ENCODE measurements at regions not wholly inside any gene's neighbourhood (a gene's known extent, or its start where the extent isn't known, plus 50 kb on each side); places are given as distances from the start of the nearest gene placed in this dataset.

DNA sequence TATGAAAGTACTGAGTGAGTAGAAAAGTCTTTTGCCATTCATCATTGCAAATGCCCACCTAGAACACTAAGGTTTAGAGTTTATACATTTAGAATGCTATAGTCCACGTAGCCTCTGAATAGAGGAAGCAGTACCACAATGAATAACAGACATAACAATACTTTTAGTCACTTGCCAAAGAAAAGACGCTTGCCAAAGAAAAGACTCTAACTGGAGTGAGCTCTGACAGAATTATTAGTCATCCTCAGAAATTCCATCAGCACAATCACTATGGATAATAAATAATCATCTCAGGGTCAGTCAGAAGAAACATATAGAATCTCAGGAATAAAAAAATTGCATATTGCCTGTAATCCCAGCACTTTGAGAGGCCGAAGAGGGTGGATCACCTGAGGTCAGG, 168.5 kb upstream of the TARS1 start:
- peak; percentile 94 for DNase-seq (ENCODE audit: low read depth)
- no peak overlapping the region for H3K4me3 ChIP-seq (ENCODE audit: control insufficient read depth, low read depth, low read length)
- TF ChIP-seq, protein P1, sequence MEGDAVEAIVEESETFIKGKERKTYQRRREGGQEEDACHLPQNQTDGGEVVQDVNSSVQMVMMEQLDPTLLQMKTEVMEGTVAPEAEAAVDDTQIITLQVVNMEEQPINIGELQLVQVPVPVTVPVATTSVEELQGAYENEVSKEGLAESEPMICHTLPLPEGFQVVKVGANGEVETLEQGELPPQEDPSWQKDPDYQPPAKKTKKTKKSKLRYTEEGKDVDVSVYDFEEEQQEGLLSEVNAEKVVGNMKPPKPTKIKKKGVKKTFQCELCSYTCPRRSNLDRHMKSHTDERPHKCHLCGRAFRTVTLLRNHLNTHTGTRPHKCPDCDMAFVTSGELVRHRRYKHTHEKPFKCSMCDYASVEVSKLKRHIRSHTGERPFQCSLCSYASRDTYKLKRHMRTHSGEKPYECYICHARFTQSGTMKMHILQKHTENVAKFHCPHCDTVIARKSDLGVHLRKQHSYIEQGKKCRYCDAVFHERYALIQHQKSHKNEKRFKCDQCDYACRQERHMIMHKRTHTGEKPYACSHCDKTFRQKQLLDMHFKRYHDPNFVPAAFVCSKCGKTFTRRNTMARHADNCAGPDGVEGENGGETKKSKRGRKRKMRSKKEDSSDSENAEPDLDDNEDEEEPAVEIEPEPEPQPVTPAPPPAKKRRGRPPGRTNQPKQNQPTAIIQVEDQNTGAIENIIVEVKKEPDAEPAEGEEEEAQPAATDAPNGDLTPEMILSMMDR (conservative IDR thresholded peaks at IDR 0.05; ENCODE audit: control insufficient read depth, insufficient read depth, low read depth, low read length): no peak

- no peak overlapping the region for H3K4me3 ChIP-seq (ENCODE audit: control insufficient read depth, low read depth, low read length)
- DNase-seq (ENCODE audit: low read depth): no peak
- TF ChIP-seq, protein P1 (conservative IDR thresholded peaks at IDR 0.05; ENCODE audit: control insufficient read depth, insufficient read depth, low read depth, low read length): no peak
Measured at GRCh38 chr5:33273985-33274384, 166.8 kb upstream of the TARS1 start.

GRCh38 chr5:33275391-33275790, 165.4 kb upstream of the TARS1 start:
- DNase-seq (ENCODE audit: low read depth): no peak
- TF ChIP-seq, protein P1 (conservative IDR thresholded peaks at IDR 0.05; ENCODE audit: control insufficient read depth, insufficient read depth, low read depth, low read length): no peak
- H3K4me3 ChIP-seq (ENCODE audit: control insufficient read depth, low read depth, low read length): no peak overlapping the region

DNA sequence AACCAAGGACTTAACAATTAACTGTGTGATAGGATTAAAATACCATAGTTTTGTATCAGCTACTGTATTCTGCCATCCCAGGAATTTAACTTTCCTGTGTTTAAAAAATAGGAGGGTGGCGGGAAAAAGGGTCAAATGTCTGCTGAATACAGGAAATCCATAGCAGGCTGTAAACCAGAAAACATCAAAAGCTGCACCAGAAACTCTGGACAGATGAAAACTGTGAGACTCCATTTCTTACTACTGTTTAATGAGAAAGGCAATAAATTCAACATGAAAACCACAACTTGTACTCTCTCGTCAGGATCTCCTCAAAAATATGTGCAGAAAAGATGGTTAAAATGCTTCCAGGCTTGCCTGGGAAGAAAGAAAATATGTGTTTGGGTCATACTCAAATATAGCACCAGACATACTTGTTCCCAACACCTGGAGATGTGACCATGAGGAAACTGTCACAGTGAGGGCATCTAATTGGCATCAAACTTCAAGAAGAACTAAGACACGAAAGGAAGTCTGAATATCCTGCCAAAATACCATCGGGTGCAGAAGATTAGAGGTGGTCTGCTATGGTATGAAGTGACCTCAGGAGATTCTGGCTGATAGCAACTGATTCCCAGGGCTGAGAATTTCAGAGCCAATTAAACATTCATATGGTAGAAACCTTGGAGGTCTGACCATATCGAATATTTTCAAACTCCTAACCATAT, 164.7 kb upstream of the TARS1 start:
- TF ChIP-seq, protein P1 (conservative IDR thresholded peaks at IDR 0.05; ENCODE audit: control insufficient read depth, insufficient read depth, low read depth, low read length): no peak
- H3K4me3 ChIP-seq (ENCODE audit: control insufficient read depth, low read depth, low read length): no peak overlapping the region
- DNase-seq (ENCODE audit: low read depth): no peak

DNA sequence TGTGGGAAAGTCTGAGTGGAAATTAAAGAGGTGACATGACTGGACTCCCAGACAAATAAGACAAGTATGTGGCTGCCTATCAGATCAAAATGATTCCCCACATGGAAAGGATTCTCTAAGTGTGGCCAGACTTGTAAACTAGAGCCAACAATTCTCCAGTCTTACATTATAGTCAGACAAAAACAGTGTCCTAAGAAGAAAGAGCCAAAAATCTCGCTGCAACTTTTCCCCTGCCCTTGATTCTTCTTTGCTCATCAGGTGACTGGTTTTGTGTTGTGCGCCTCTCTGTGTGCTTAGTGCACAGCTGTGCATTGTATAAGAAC, 164.2 kb upstream of the TARS1 start:
- TF ChIP-seq, protein P1 (conservative IDR thresholded peaks at IDR 0.05; ENCODE audit: control insufficient read depth, insufficient read depth, low read depth, low read length): no peak
- no peak overlapping the region for H3K4me3 ChIP-seq (ENCODE audit: control insufficient read depth, low read depth, low read length)
- no peak for DNase-seq (ENCODE audit: low read depth)

GRCh38 chr5:33277061-33277650, 163.6 kb upstream of the TARS1 start:
- no peak overlapping the region for H3K4me3 ChIP-seq (ENCODE audit: control insufficient read depth, low read depth, low read length)
- TF ChIP-seq, protein P1 (conservative IDR thresholded peaks at IDR 0.05; ENCODE audit: control insufficient read depth, insufficient read depth, low read depth, low read length): no peak
- DNase-seq (ENCODE audit: low read depth): no peak

Measured in fibroblast of mammary gland (primary cell).